ENCODE measurements at regions not wholly inside any gene's neighbourhood (a gene's known extent, or its start where the extent isn't known, plus 50 kb on each side); places are given as distances from the start of the nearest gene placed in this dataset.
"Not testable (repeated sequence)": the region's sequence is repeated elsewhere in the genome, so short reads cannot be mapped to it uniquely, and the experiment has no call there.

DNA sequence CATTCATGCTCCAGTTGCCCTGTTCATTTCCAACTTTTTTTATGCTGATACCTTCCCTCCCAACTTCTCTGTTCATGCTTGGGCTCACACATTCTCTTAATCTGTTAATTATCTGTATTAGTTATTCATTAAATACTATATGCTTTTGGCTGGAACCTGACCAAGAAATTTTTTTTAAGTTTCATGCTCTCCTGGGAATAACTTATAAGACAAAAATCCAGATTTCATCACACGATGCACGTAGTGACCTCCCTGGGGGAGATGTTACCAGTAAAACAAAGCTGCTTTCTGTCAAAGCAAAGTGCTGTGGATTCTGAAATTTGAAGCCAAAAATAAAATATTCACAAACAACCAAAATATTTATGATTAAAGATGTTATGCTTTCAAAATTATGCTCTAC lies 215.0 kb upstream of the USP15 start:
- no peak overlapping the region for H3K4me3 ChIP-seq
- DNase-seq (ENCODE audit: low spot score) (no peak), ATAC-seq (ENCODE audit: insufficient number of reproducible peaks, low FRiP score, low read depth) (no peak)
- H3K36me3 ChIP-seq, result no peaks in the 10 kb centered on the region
- TF ChIP-seq, protein P1, sequence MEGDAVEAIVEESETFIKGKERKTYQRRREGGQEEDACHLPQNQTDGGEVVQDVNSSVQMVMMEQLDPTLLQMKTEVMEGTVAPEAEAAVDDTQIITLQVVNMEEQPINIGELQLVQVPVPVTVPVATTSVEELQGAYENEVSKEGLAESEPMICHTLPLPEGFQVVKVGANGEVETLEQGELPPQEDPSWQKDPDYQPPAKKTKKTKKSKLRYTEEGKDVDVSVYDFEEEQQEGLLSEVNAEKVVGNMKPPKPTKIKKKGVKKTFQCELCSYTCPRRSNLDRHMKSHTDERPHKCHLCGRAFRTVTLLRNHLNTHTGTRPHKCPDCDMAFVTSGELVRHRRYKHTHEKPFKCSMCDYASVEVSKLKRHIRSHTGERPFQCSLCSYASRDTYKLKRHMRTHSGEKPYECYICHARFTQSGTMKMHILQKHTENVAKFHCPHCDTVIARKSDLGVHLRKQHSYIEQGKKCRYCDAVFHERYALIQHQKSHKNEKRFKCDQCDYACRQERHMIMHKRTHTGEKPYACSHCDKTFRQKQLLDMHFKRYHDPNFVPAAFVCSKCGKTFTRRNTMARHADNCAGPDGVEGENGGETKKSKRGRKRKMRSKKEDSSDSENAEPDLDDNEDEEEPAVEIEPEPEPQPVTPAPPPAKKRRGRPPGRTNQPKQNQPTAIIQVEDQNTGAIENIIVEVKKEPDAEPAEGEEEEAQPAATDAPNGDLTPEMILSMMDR (IDR thresholded peaks at IDR 0.05), result no peak
- no peaks in the 10 kb centered on the region for H3K27me3 ChIP-seq (replicated peaks; ENCODE audit: insufficient read depth)
- H3K4me1 ChIP-seq (ENCODE audit: control insufficient read depth in 1 of 2, low read depth in 2 of 2), result peaks cover 0 to 11% of the 10 kb centered on the region in 2 donors
- H3K9me3 ChIP-seq, result peaks cover 4% of the 10 kb centered on the region
- no peak overlapping the region for H3K27ac ChIP-seq

DNA sequence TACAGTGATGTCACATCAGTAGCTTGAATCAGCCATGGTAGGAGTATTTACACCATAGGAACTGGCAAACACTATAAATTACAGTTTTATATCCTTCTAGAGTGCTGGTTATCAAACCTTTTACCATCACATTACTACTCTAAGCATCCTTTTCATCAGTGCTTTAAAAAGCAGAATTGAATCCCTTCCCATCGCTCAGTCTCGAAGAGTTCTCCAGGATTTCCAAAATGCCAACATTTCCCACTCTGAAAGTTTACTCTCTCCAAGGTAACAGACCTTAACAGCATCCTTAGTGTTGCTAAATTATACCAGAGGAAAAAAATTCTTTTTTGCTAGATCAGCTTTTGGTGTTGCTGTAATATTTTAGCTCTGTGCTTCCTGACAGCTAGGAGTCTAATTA lies 209.4 kb upstream of the USP15 start:
- ATAC-seq (ENCODE audit: insufficient number of reproducible peaks, low FRiP score, low read depth), result no peak
- H3K4me3 ChIP-seq, result no peak overlapping the region
- H3K27ac ChIP-seq, result no peak overlapping the region
- peaks cover 4 to 14% of the 10 kb centered on the region in 2 donors for H3K4me1 ChIP-seq (ENCODE audit: control insufficient read depth in 1 of 2, low read depth in 2 of 2)
- no peaks in the 10 kb centered on the region for H3K36me3 ChIP-seq
- TF ChIP-seq, protein P1 (IDR thresholded peaks at IDR 0.05), result no peak
- H3K27me3 ChIP-seq (replicated peaks; ENCODE audit: insufficient read depth), result no peaks in the 10 kb centered on the region
- no peak for DNase-seq (ENCODE audit: low spot score)
- H3K9me3 ChIP-seq, result no peaks in the 10 kb centered on the region

DNA sequence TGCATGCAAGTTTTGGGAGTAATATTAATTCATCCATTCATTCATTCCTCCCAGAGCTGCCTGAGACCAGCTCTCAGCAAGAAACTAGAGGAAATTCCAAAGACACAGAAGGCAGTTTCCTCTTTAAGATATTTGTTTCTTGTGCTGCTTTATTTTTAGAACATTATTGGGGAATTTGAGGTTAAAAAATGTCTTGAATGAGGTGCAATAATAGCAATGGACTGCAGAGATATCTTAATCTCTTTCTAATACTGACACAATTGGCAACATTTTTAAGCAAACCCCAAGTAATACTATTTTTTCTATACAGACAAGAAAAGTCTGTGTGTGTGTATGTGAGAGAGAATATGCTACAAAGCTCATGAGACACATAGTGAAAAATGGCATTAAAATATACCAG lies 190.2 kb upstream of the USP15 start:
- Histone ChIP-seq H3K36me3 (no peaks in the 10 kb centered on the region), H3K27ac (peak overlapping the region in 1 of 2 donors; percentile 73), H3K27me3 (replicated peaks; ENCODE audit: insufficient read depth) (no peaks in the 10 kb centered on the region), H3K4me1 (ENCODE audit: control insufficient read depth in 1 of 2, low read depth in 2 of 2) (peaks cover 9 to 30% of the 10 kb centered on the region in 2 donors), H3K4me3 (no peak overlapping the region), H3K9me3 (no peaks in the 10 kb centered on the region)
- no peak for ATAC-seq (ENCODE audit: insufficient number of reproducible peaks, low FRiP score, low read depth)
- no peak for DNase-seq (ENCODE audit: low spot score)
- TF ChIP-seq, protein P1 (IDR thresholded peaks at IDR 0.05), result no peak

DNA sequence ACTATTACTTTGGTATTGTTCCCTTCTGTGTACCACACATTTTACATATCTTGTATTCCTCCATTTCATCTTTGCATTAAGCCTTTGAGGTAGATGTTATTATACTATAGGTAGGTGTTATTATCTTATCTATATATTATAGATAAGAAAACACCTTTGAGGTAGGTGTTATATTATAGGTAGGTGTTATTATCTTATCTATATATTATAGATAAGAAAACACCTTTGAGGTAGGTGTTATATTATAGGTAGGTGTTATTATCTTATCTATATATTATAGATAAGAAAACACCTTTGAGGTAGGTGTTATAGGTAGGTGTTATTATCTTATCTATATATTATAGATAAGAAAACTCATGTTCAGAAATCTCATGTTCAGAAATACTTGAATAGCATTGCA lies 187.0 kb upstream of the USP15 start:
- ATAC-seq (ENCODE audit: insufficient number of reproducible peaks, low FRiP score, low read depth); H3K27ac ChIP-seq; H3K36me3 ChIP-seq; H3K9me3 ChIP-seq; H3K4me3 ChIP-seq; DNase-seq (ENCODE audit: low spot score); H3K27me3 ChIP-seq (replicated peaks; ENCODE audit: insufficient read depth): not testable (repeated sequence)
- peaks cover 5 to 30% of the 10 kb centered on the region in 2 donors for H3K4me1 ChIP-seq (ENCODE audit: control insufficient read depth in 1 of 2, low read depth in 2 of 2)

DNA sequence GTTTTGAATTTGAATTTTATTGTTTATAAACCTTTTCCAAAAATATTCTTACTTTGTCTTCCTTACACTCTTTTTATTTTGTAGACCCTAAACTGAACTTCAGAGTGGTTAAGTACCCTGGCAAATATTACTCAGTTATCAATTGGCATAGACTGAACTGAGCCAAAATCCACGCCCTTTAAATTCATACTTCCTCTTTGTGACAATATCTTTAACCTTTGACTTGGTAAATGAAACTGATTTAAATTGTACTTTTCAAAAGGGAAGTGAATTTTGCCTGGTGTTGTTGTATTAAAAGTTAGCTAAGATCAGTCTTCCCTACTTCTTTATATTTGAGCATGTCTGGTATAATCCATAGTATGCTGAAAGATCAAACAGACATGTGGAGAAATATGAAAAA lies 184.3 kb upstream of the USP15 start:
- TF ChIP-seq, protein P1 (IDR thresholded peaks at IDR 0.05), result no peak
- no peak overlapping the region for H3K27ac ChIP-seq

DNA sequence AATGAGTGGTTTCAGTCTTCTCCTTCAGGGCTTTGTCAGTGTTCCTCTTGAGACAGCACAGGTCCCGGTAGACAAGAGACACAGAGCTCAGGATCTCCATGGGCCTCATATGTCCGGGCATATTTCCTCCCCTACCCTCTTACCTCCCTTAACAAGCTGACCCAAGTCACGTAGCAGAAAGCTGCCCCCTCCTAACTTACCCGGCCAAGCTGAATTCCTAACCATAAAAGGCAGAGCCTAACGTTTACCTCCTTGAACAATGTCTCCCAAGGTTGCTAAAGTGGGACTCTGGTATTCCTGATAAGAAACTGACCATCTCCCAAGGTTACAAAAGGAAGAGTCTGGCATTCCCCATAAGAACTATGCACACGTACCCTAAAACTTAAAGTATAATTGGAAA lies 182.2 kb upstream of the USP15 start:
- TF ChIP-seq, protein P1 (IDR thresholded peaks at IDR 0.05), result no peak
- ATAC-seq (ENCODE audit: insufficient number of reproducible peaks, low FRiP score, low read depth), result no peak
- no peak for DNase-seq (ENCODE audit: low spot score)
- H3K27me3 ChIP-seq (replicated peaks; ENCODE audit: insufficient read depth), result no peaks in the 10 kb centered on the region
- H3K27ac ChIP-seq, result peak overlapping the region; percentile 59 to 75
- H3K4me3 ChIP-seq, result peak overlapping the region; percentile 17
- H3K36me3 ChIP-seq, result no peaks in the 10 kb centered on the region
- no peaks in the 10 kb centered on the region for H3K9me3 ChIP-seq
- H3K4me1 ChIP-seq (ENCODE audit: control insufficient read depth in 1 of 2, low read depth in 2 of 2), result peaks cover 10 to 19% of the 10 kb centered on the region in 2 donors

More for the DNA sequence above, 184.3 kb upstream of the USP15 start:
- Histone ChIP-seq H3K36me3 (no peaks in the 10 kb centered on the region), H3K9me3 (no peaks in the 10 kb centered on the region), H3K27me3 (replicated peaks; ENCODE audit: insufficient read depth) (no peaks in the 10 kb centered on the region), H3K4me1 (ENCODE audit: control insufficient read depth in 1 of 2, low read depth in 2 of 2) (peaks cover 10 to 19% of the 10 kb centered on the region in 2 donors), H3K4me3 (no peak overlapping the region)
- ATAC-seq (ENCODE audit: insufficient number of reproducible peaks, low FRiP score, low read depth), result no peak
- no peak for DNase-seq (ENCODE audit: low spot score)

Measured in thoracic aorta (tissue), 2 donors.